PC-9 (cell line): ENCODE measurements at regions not wholly inside any gene's neighbourhood (a gene's known extent, or its start where the extent isn't known, plus 50 kb on each side); places are given as distances from the start of the nearest gene placed in this dataset.

Source experiments
- EZH2 ChIP-seq: fragments of 200-600 bp; sonication (generic); IDR thresholded peaks from 2 replicates; pipeline ENCODE4 v1.8.0; 2017; ENCODE audit warnings: antibody characterized with exemption, low read depth
- TF ChIP-seq, protein P1 (sequence below): fragments of 200-600 bp; sonication (generic); conservative IDR thresholded peaks from 2 replicates; pipeline ENCODE4 v1.6.1; 2017; ENCODE audit warnings: mixed run types, antibody characterized with exemption, mild to moderate bottlenecking, moderate library complexity

DNA sequence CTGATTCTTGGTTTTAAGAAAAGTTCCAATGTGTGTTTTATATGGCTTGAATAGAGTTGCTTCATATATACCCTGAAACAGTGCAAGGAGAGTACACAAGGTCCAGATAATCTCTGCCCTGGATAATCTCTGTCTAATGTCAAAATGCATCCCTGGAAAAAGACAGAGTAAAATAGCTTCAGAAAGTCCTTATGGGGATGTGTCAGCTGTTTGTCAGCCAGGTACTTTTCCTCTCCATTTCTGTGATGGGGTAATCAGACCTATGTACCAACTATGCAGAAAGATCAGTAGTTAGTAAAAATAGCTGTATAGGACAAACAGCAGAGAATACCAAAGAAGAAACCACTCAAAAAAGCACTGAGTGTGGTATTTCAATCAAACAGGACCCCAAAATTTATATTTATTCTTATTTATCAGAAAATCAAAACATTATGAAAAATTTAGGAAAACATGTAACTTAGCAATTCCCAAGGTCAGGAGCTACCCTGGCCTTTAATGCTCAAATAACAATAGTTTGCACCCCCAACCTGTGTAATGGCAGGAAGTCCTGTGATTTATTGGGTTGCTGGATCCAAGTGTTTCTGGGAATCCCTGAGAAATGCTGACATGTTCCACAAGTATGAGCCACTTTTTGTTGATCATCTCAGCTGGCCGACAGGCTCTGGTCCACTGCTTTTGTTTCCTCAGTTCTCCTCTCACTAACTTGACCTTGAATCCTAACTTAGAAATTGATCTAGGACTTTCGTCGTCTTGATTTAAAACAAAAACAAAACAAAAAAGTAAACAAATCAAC is 69.6 kb downstream of the MDH1 start:
- no peak for TF ChIP-seq EZH2
- TF ChIP-seq, protein P1, sequence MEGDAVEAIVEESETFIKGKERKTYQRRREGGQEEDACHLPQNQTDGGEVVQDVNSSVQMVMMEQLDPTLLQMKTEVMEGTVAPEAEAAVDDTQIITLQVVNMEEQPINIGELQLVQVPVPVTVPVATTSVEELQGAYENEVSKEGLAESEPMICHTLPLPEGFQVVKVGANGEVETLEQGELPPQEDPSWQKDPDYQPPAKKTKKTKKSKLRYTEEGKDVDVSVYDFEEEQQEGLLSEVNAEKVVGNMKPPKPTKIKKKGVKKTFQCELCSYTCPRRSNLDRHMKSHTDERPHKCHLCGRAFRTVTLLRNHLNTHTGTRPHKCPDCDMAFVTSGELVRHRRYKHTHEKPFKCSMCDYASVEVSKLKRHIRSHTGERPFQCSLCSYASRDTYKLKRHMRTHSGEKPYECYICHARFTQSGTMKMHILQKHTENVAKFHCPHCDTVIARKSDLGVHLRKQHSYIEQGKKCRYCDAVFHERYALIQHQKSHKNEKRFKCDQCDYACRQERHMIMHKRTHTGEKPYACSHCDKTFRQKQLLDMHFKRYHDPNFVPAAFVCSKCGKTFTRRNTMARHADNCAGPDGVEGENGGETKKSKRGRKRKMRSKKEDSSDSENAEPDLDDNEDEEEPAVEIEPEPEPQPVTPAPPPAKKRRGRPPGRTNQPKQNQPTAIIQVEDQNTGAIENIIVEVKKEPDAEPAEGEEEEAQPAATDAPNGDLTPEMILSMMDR, result no peak
